ENCODE measurements at regions not wholly inside any gene's neighbourhood (a gene's known extent, or its start where the extent isn't known, plus 50 kb on each side); places are given as distances from the start of the nearest gene placed in this dataset.

- TF ChIP-seq REST (IDR thresholded peaks at IDR 0.05; ENCODE audit: insufficient read depth in 1 of 2, low read depth in 2 of 2, low read length in 2 of 2) (no peak), TAF1 (IDR thresholded peaks at IDR 0.05; ENCODE audit: borderline replicate concordance, insufficient read depth, low read length) (no peak), POLR2AphosphoS5 (IDR thresholded peaks at IDR 0.05; ENCODE audit: low read depth, low read length) (no peak)
Measured at GRCh38 chr4:124980276-124980752, 267.8 kb upstream of the ANKRD50 start.
